Lung (tissue), 11 donors: ENCODE measurements at regions not wholly inside any gene's neighbourhood (a gene's known extent, or its start where the extent isn't known, plus 50 kb on each side); places are given as distances from the start of the nearest gene placed in this dataset.

Experiments used
- ATAC-seq: fragments of 200-7000 bp; cut with Tn5 transposase; one replicate; pipeline ENCODE4 v1.9.1; 2020; ENCODE audit warnings: moderate number of reproducible peaks; ENCODE audit not compliant: insufficient read depth, low FRiP score
- DNase-seq, 3 donors: peaks; one replicate each; pipeline ENCODE4 v3.0.0-alpha.2; 2013 to 2017
- H3K27ac ChIP-seq, 2 donors: one replicate each; pipeline ENCODE4 v1.5.1; 2013; ENCODE audit warnings: mild to moderate bottlenecking in 2 of 2, moderate library complexity in 2 of 2, control low read depth in 1 of 2, inconsistent platforms in 1 of 2, low read depth in 1 of 2, low read length in 1 of 2
- H3K27me3 ChIP-seq, 3 donors: one replicate each; pipeline ENCODE4 v1.5.1; 2013; ENCODE audit warnings: low read length in 2 of 3; ENCODE audit not compliant: control insufficient read depth in 3 of 3, insufficient read depth in 3 of 3
- H3K36me3 ChIP-seq, 4 donors: one replicate each; pipeline ENCODE4 v1.5.1; 2013; ENCODE audit warnings: low read length in 4 of 4, mild to moderate bottlenecking in 1 of 4, moderate library complexity in 1 of 4; ENCODE audit not compliant: control insufficient read depth in 4 of 4, insufficient read depth in 4 of 4
- H3K4me1 ChIP-seq, 5 donors: one replicate each; pipeline ENCODE4 v1.5.1; 2013; ENCODE audit warnings: low read length in 5 of 5, mild to moderate bottlenecking in 2 of 5, moderate library complexity in 1 of 5; ENCODE audit not compliant: control insufficient read depth in 5 of 5, insufficient read depth in 5 of 5
- H3K4me3 ChIP-seq: one replicate; pipeline ENCODE4 v1.5.1; 2013; ENCODE audit warnings: mild to moderate bottlenecking, control low read depth, moderate library complexity
- H3K9ac ChIP-seq, 2 donors: one replicate each; pipeline ENCODE4 v1.5.1; 2013; ENCODE audit warnings: low read length in 2 of 2, control low read depth in 1 of 2; ENCODE audit not compliant: insufficient read depth in 1 of 2
- H3K9me3 ChIP-seq, 4 donors: one replicate each; pipeline ENCODE4 v1.5.1; 2013; ENCODE audit warnings: low read length in 3 of 4, mild to moderate bottlenecking in 1 of 4, moderate library complexity in 1 of 4; ENCODE audit not compliant: control insufficient read depth in 4 of 4, insufficient read depth in 3 of 4
- CTCF ChIP-seq: IDR thresholded peaks from 2 replicates; pipeline ENCODE4 v1.5.1; 2012; ENCODE audit warnings: mild to moderate bottlenecking; ENCODE audit errors: control extremely low read depth, extremely low read depth
- WGBS, 2 donors: extraction: QIAGEN DNeasy Blood & Tissue Kit; methylation state at CpG; one replicate each; pipeline ENCODE4 v1.1.7; 2013; 5-methylcytosine and 5-hydroxymethylcytosine counted together
- donor health status: control.
- donor health status: control.
- donor health status: Bipolar disorder and iron deficiency.
- donor health status: healthy.
- donor health status: DM: yes; HTN: yes; CAD: no.

- Histone ChIP-seq H3K36me3 (no peaks in the 10 kb centered on the region), H3K27me3 (peaks cover 0 to 3% (median 0%) of the 10 kb centered on the region in 3 donors), H3K27ac (no peak overlapping the region), H3K9me3 (peaks cover 0 to 3% (median 0%) of the 10 kb centered on the region in 4 donors), H3K9ac (no peak overlapping the region), H3K4me3 (no peak overlapping the region), H3K4me1 (no peaks in the 10 kb centered on the region)
- no peak for ATAC-seq
- DNase-seq: no peak
- WGBS, 2 donors: 80 to 87% methylated on average over 12 of the region's 12 CpGs
- no peak for TF ChIP-seq CTCF
These were observed 100.9 kb downstream of the MRPL36 start for GRCh38 chr5:1698589-1699316.

GRCh38 chr5:1692381-1692780 is 107.3 kb downstream of the MRPL36 start:
- no peaks in the 10 kb centered on the region for H3K4me1 ChIP-seq
- H3K4me3 ChIP-seq: no peak overlapping the region
- no peaks in the 10 kb centered on the region for H3K36me3 ChIP-seq
- TF ChIP-seq CTCF: no peak
- no peak overlapping the region for H3K9ac ChIP-seq
- peaks cover 0 to 6% (median 1%) of the 10 kb centered on the region in 4 donors for H3K9me3 ChIP-seq
- WGBS, 2 donors: 53 to 58% methylated on average over 2 of the region's 2 CpGs
- no peak for DNase-seq
- H3K27me3 ChIP-seq: no peaks in the 10 kb centered on the region
- no peak overlapping the region for H3K27ac ChIP-seq
- no peak for ATAC-seq

GRCh38 chr5:1687301-1687970 is 112.2 kb downstream of the MRPL36 start:
- ATAC-seq (no peak), DNase-seq (no peak)
- 79 to 82% methylated on average over 13 of the region's 13 CpGs for WGBS, 2 donors
- Histone ChIP-seq H3K36me3 (no peaks in the 10 kb centered on the region), H3K4me1 (no peaks in the 10 kb centered on the region), H3K27ac (no peak overlapping the region), H3K9me3 (peaks cover 0 to 6% (median 1%) of the 10 kb centered on the region in 4 donors), H3K9ac (no peak overlapping the region), H3K4me3 (no peak overlapping the region), H3K27me3 (peaks cover 0 to 4% (median 0%) of the 10 kb centered on the region in 3 donors)
- no peak for TF ChIP-seq CTCF
